Muscle of back (tissue), 3 donors: ENCODE measurements at regions not wholly inside any gene's neighbourhood (a gene's known extent, or its start where the extent isn't known, plus 50 kb on each side); places are given as distances from the start of the nearest gene placed in this dataset.
"Not testable (repeated sequence)": the region's sequence is repeated elsewhere in the genome, so short reads cannot be mapped to it uniquely, and the experiment has no call there.

Source experiments
- DNase-seq, 3 donors: peaks; one replicate each; pipeline versions ENCODE4 v3.0.0 to v3.0.0-alpha.2; 2013

GRCh38 chr13:60925686-60926085 lies 490.0 kb downstream of the PCDH20 start:
- peak; percentile 38 to 80 (median 60) for DNase-seq

- peak; percentile 21 to 61 (median 29) for DNase-seq
Observed at GRCh38 chr13:60924856-60925255, 490.8 kb downstream of the PCDH20 start.

GRCh38 chr13:60922576-60923231 lies 492.9 kb downstream of the PCDH20 start:
- peak; percentile 51 to 79 (median 76) for DNase-seq

GRCh38 chr13:60893801-60894200 lies 496.8 kb downstream of the TDRD3 start:
- no peak for DNase-seq

GRCh38 chr13:60887711-60888110 lies 490.7 kb downstream of the TDRD3 start:
- no peak for DNase-seq

GRCh38 chr13:60881507-60881906 lies 484.5 kb downstream of the TDRD3 start:
- DNase-seq, result no peak

GRCh38 chr13:60873116-60873515 lies 476.1 kb downstream of the TDRD3 start:
- no peak for DNase-seq

GRCh38 chr13:60869941-60870613 lies 473.1 kb downstream of the TDRD3 start:
- no peak for DNase-seq

- no peak for DNase-seq
Observed at GRCh38 chr13:60869225-60869624, 472.2 kb downstream of the TDRD3 start.

- DNase-seq, result no peak
Observed at GRCh38 chr13:60862036-60862435, 465.0 kb downstream of the TDRD3 start.

- DNase-seq, result no peak
Observed at GRCh38 chr13:60857698-60858097, 460.7 kb downstream of the TDRD3 start.

GRCh38 chr13:60852886-60853285 lies 455.9 kb downstream of the TDRD3 start:
- no peak for DNase-seq

- no peak for DNase-seq
Observed at GRCh38 chr13:60851378-60851777, 454.4 kb downstream of the TDRD3 start.

GRCh38 chr13:60850526-60850925 lies 453.5 kb downstream of the TDRD3 start:
- no peak for DNase-seq

- DNase-seq, result no peak
Observed at GRCh38 chr13:60838581-60838980, 441.6 kb downstream of the TDRD3 start.

- peak in 2 of 3 donors; percentile 4 to 15 for DNase-seq
Observed at GRCh38 chr13:60837806-60838205, 440.8 kb downstream of the TDRD3 start.

- DNase-seq, result no peak
Observed at GRCh38 chr13:60836821-60837220, 439.8 kb downstream of the TDRD3 start.

- DNase-seq, result no peak
Observed at GRCh38 chr13:60811581-60811980, 414.6 kb downstream of the TDRD3 start.

- not testable (repeated sequence) for DNase-seq
Observed at GRCh38 chr13:60805640-60806039, 408.6 kb downstream of the TDRD3 start.

- no peak for DNase-seq
Observed at GRCh38 chr13:60798503-60798902, 401.5 kb downstream of the TDRD3 start.

- DNase-seq, result no peak
Observed at GRCh38 chr13:60797112-60797511, 400.1 kb downstream of the TDRD3 start.

GRCh38 chr13:60794751-60795150 lies 397.7 kb downstream of the TDRD3 start:
- no peak for DNase-seq

GRCh38 chr13:60790620-60791019 lies 393.6 kb downstream of the TDRD3 start:
- no peak for DNase-seq
